Stimulated activated CD4-positive, alpha-beta T cell treated with anti-CD3 and anti-CD28 coated beads, Interleukin-1b, Interleukin-23, amount 100 ng/mL, for 48 hours (primary cell): ENCODE measurements at regions not wholly inside any gene's neighbourhood (a gene's known extent, or its start where the extent isn't known, plus 50 kb on each side); places are given as distances from the start of the nearest gene placed in this dataset.

Source experiments
- DNase-seq: peaks from one replicate; pipeline ENCODE4 v3.0.0-alpha.2; 2020

- no peak for DNase-seq
Observed at GRCh38 chr14:101048766-101049165, 145.2 kb upstream of the RTL1 start.

- DNase-seq = no peak
Observed at GRCh38 chr14:101049511-101049910, 146.0 kb upstream of the RTL1 start.

DNA sequence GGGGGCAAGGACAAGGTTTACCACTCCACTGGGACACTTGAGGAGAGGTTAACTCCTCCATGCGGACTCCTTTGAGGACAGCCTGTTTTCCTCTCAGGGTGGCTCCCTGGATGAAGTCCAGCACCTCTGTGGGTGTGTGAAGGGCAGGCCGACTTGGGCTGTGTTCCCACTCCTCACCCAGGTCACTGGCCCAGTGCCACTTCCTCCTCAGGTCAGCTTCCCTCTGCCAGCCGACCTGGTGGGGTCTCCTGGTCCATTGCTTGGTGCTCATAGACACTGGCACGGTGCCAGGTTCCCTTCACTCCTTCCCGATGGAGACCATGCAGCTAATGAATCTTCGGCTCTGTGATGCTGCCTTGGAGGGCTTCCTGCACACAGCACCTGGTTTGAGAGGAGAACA, 146.4 kb upstream of the RTL1 start:
- DNase-seq = no peak

DNA sequence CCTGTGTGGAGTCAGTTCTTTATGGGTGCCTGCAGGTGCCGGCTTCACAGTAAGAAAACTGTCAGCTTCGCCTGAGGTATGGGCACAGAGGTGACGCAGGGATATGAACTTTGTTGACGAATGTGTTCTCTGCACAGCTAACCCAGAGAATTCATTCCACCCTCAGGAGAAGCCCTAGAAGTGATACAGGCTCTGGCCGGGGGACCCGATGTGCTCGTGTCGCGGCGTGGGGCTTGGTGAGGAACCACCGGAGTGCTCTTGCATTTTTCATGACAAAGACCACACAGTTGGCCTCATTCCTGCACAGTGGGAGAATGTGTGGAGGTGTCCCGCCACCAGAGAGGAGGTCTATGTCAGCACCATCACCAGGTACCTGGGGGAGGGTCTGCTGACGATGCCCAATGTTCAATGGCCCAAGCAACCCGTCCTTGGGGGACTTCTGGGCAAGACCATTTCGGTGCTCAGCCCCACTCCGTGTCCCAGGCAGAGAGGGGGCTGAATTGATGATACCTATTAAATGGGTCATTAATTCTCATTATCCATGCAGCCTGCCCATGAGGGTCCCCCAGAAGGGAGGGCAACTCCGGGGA, 147.5 kb upstream of the RTL1 start:
- DNase-seq = no peak

DNA sequence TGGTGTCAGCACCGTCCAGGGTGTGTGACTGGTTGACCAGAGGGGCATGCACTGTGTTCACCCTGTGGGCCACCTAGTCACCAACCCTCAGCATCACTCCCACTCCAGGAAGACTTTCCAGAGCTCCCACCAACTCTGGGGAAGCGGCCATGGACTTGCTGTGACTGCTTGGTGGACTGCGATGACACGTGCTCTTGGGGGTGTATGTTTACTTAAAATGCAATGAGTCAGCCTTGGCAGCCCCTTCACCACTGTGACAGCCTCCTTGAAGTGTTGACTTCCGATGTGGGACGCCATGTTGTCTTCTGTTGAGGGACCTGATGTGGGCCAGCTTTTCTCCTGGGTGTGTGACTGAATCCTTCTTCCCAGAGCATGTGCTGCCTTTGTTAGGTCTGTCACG, 151.1 kb upstream of the RTL1 start:
- no peak for DNase-seq

DNA sequence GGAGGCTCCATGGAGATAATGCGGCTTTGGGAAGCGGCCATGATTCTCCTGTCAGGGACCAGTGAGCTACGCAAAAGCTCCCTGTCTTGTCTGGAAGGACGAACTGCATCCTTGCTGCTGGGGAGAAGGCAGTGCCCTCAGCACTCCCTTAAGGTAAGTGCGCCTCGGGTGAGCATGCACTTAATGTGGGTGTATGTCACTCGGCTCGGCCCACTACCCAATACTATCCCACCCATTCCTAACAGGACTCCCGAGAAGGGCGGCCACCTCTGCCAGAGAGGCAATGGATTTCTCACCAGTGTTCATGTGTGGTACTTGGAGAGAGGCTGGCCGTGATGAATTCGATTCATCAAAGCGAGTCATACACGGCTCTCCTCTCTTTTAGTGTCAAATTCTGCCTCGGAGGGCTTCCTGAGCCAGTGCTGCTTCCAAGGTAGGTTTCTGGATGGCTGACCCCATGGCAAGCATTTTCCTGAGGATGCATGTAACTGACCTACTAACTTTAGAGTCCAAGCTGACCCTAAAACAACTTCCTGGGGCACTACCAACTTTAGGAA, 151.7 kb upstream of the RTL1 start:
- DNase-seq = no peak

GRCh38 chr14:101055776-101056374, 152.4 kb upstream of the RTL1 start:
- no peak for DNase-seq

DNA sequence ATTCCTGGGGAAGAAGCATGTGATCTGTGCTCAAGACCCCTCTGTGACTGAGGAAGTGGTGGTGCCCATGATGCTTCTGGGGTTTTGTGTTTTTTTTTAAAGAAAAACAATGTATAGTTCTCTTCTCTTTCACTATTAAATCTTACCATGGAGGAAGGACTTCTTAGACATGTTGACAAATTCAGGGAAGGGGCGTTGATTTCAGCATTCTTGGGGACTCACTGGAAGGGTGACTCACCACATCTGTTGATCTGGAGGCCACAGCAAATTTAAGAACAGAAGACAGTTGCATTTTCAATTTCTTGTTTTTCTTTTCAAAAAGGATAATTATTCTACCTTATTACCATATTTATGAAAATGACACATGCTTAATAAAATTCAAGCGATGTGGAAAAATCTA, 152.9 kb upstream of the RTL1 start:
- DNase-seq = no peak

- no peak for DNase-seq
Observed at GRCh38 chr14:101057394-101057793, 153.9 kb upstream of the RTL1 start.

GRCh38 chr14:101058571-101058970, 155.0 kb upstream of the RTL1 start:
- DNase-seq = no peak

DNA sequence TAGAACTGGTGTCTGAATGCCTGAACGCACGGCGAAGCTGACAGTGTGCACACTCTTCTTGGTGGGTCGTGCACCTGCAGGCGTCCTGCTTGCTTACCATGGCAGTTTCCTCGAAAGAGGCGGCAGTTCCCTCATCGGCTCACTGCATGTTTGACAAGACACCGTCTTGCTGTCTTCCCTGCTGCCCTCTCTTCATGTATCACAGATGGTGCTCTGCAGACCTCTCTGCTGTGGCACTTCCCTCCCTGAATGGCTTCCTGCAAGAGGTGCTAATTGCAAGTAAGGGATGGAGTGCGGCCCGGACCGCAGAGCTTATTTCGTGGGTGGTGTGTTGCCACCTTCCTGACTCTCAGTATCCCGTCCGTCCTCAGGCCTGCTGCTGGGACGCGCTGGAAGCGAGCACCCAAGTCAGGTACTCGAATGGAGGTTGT, 156.7 kb upstream of the RTL1 start:
- no peak for DNase-seq

GRCh38 chr14:101061411-101062064, 158.0 kb upstream of the RTL1 start:
- no peak for DNase-seq

GRCh38 chr14:101062065-101062450, 158.5 kb upstream of the RTL1 start:
- DNase-seq = no peak

DNA sequence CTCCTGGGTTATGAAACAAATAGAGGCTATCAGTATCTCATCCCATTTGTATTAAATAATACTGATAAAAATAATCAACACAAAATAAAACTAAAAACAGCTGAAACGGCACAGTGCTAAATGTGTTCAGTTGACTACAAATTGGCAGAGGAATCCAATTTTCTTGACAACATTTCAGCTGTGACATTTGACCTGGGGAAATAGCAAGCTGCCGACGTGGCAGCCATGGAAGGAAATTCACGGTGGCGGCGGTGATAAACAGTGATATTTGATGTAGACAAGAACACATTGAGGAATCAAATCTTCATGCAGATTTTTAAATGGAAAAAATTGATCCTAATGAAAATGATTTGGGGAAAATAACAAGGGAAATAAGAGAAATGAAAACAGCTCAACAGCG, 159.1 kb upstream of the RTL1 start:
- DNase-seq = no peak

DNA sequence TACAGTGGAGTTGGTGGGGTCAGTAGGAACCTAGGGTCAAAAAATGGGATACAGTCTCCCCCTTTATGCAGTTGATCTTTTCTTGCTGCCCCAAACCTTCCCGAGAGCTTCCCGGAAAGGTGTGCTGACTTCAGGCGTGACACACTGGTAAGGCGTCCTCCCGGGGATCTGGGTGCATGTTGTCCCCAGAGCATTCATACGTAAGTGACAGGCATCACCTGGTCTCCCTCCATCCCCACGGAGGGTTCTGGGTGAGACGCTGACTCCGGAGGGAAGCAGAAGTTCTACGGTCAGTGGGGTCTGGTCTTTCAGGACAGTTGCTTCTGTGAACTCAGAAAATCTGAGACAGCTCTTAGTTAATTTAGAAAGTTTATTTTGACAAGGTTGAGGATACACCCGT, 159.6 kb upstream of the RTL1 start:
- DNase-seq = no peak

GRCh38 chr14:101064121-101064661, 160.7 kb upstream of the RTL1 start:
- no peak for DNase-seq

GRCh38 chr14:101064718-101065117, 161.2 kb upstream of the RTL1 start:
- no peak for DNase-seq

- no peak for DNase-seq
Observed at GRCh38 chr14:101065246-101065645, 161.7 kb upstream of the RTL1 start.

DNA sequence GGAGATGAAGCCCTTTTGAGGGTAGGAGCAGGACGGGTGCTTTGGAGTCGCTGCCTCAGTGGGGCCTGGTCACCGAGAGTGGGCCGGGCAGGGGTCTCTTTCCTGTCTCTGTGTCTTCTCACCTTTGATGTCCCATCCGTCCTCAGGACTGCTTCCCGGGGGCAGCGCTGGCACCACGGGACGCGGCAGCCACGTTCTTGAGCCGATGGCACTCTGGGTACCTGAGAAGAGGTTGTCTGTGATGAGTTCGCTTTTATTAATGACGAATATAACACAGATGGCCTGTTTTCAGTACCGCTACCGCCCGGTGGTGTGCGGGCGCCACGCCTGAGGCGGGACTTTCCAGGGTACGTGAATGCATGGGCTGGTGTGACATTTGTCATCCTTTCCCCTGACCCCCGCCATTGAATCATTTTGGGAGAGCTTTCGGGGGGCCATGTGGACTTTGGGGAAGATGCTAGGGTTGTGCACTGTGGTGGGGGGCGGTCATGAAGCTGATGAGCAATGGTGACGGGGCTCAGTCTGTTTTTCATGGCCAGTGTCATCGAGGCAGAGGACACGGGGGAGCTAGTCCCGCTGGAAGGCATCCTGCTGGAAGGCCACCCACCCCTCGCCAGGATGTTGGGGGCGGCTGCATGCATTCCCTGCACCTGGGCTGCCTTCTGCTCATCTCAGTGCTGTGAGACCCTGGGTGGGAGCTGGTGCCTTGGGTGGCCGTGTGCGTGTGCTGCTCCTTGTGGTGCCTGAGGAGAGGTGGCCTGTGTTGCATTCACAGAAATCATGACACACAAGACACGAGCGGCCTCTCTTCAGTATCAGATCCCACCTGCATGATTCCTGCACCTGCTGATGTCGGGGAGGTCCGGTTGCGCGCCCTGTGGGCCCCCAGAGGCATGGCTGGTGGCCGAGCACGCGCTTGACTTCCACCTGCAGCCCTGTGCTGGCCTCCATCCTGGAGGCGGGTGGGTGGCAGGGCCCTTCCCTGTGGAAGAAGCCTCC, 162.5 kb upstream of the RTL1 start:
- no peak for DNase-seq

DNA sequence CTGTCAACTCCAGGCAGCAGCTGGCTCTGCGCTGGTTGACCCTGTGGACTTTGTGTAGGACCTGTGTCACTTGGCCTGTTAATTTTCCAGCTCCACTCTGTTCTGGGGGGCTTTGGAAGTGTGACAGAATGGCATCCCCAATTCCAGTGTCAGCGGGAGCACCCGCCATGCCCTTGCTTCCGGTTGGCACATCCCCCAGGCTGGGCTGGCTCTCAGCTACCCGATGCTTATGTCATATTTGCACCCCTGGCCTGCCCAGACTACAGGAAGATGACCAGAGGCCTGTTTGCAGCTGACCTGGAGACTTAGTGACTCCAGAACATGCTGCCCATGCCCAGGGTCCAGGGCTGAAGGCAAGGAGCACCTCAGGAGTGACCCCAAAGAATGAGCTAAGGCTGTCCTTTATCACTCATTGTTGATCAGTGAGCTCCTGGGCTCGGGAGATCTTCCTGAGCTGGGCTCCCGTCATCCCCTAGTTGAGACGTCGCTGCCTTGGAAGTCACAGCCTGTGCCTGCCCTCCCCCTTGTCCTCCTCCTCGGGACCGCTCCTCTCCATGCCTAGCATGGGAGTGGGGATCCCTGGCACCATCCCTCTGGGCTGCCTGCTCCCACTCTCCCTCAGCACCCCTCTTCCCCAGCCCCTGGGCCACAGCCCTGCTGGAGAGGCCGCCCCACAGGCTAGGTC, 163.4 kb upstream of the RTL1 start:
- DNase-seq = no peak

DNA sequence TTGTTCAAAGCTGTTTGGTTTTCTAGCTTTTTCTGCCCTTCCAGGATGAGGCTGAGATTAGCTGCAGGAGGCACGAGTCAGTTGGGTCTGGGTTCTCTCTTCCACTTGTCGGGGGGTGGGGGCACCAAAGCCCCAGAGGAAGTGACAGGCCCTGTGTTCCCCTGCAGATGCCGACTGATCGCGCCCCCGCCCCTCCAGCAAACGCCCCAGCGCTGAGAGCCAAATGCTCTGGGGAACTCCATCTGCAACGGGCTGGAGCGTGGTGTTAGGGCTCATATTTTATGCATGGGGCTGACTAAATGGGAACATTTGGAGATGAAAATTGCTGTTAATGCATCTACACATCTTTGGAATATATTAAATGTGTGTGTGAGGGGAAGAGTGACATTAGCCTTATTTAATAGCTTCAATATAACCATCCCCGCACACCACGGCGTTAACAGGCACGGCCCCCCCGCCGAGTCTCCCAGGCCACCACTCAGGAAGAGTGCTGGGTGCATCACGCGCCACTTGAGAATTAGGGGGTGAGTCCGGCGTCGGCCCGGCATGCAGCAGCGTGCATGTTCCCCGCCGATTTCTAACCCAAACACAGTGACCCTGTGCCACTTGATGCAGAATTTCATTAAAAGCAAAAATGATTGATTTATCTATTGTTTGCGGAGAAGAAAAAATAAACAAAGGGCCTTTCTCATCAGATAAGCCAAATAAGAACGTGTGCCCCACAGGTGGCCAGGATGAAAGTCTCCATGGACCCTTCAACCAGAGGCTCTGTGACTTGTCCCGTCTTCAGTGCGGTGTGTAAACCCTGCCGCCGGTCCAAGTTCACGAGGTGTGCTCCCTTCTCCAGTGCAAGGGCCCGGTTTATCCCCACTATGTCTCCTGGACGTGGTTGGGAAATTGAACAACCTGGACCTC, 165.0 kb upstream of the RTL1 start:
- DNase-seq = no peak
